Prostate gland (tissue), 2 donors: ENCODE measurements at regions not wholly inside any gene's neighbourhood (a gene's known extent, or its start where the extent isn't known, plus 50 kb on each side); places are given as distances from the start of the nearest gene placed in this dataset.

ENCODE experiments used
- DNase-seq: peaks from one replicate; pipeline ENCODE4 v3.0.0-alpha.2; 2019; ENCODE audit warnings: low spot score
- H3K27ac ChIP-seq, 2 donors: fragments of 200-600 bp; sonication (generic); 2 replicates each; pipeline ENCODE4 v1.5.1; 2017 to 2019
- H3K27me3 ChIP-seq: fragments of 200-600 bp; sonication (generic); replicated peaks from 2 replicates; pipeline ENCODE4 v1.5.1; 2019; ENCODE audit not compliant: insufficient read depth
- H3K36me3 ChIP-seq, 2 donors: fragments of 200-600 bp; sonication (generic); 1 replicate in 1 of 2; 2 replicates in 1 of 2; pipeline versions ENCODE4 v1.5.1 to v1.8.1; 2017 to 2019
- H3K4me1 ChIP-seq: fragments of 200-600 bp; sonication (generic); replicated peaks from 2 replicates; pipeline ENCODE4 v1.5.1; 2019
- H3K4me3 ChIP-seq, 2 donors: fragments of 200-600 bp; sonication (generic); 2 replicates each; pipeline ENCODE4 v1.5.1; 2017 to 2019
- H3K9me3 ChIP-seq: fragments of 200-600 bp; sonication (generic); 2 replicates; pipeline ENCODE4 v1.5.1; 2017
- POLR2A ChIP-seq: fragments of 450-650 bp; IDR thresholded peaks from one replicate; pipeline ENCODE4 v1.6.1; 2016; ENCODE audit warnings: antibody characterized with exemption, mild to moderate bottlenecking
- POLR2AphosphoS5 ChIP-seq: sonication (generic); formaldehyde crosslinking; IDR thresholded peaks from one replicate; pipeline ENCODE4 v1.6.1; 2017; ENCODE audit warnings: antibody characterized with exemption
- WGBS: methylation state at CpG from one replicate; pipeline ENCODE4 v1.1.5; 2018; 5-methylcytosine and 5-hydroxymethylcytosine counted together
- intact Hi-C: fragments of 100-400 bp; cut with DNase I; formaldehyde crosslinking; loops from one replicate; pipeline ENCODE4 v1.14.2; 2022
- TF ChIP-seq, protein P1 (sequence below), 4 experiments: fragments of 200-600 bp in 2 of 4; fragments of 450-650 bp in 2 of 4; sonication (generic) in 2 of 4; IDR thresholded peaks; 1 replicate in 3 of 4; 2 replicates in 1 of 4; pipeline ENCODE4 v1.5.1; 2016 to 2019; ENCODE audit warnings: antibody characterized with exemption in 4 of 4, mild to moderate bottlenecking in 2 of 4, moderate library complexity in 2 of 4

DNA sequence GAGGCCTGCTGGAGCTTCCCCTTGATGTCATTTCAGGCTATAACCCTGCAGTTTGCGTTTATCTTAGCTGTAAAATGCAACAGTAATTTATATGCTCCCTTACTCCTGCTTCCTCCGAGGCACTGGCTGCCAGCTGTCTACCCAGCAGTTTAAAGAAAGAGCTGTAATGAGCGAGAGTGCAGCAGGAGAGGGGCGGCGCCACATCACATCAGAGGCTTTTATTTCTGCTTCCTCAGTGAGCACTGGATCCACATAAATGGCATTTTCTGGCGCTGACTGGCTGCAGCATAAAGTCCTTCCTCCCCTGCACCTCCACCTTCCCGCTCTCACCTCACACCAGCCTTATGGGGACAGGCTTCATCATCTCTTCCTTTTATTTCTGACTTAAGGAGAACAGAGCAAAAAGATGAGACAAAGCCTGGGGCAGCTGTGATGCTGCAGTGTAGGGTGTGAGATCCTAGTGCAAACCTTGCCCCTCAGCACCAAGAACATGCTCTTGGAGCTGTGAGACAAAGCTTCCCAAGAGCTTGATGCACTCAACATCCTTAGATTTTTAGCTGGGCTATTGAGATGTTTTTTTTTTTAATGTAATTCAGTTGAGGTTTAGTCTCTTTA, 829.6 kb upstream of the ZNF608 start:
- Histone ChIP-seq H3K4me3 (no peak overlapping the region), H3K4me1 (no peaks in the 10 kb centered on the region), H3K27me3 (no peaks in the 10 kb centered on the region), H3K36me3 (no peaks in the 10 kb centered on the region), H3K27ac (no peak overlapping the region), H3K9me3 (no peaks in the 10 kb centered on the region)
- intact Hi-C loops = no loop called here
- TF ChIP-seq POLR2A (no peak), POLR2AphosphoS5 (no peak)
- TF ChIP-seq, protein P1, sequence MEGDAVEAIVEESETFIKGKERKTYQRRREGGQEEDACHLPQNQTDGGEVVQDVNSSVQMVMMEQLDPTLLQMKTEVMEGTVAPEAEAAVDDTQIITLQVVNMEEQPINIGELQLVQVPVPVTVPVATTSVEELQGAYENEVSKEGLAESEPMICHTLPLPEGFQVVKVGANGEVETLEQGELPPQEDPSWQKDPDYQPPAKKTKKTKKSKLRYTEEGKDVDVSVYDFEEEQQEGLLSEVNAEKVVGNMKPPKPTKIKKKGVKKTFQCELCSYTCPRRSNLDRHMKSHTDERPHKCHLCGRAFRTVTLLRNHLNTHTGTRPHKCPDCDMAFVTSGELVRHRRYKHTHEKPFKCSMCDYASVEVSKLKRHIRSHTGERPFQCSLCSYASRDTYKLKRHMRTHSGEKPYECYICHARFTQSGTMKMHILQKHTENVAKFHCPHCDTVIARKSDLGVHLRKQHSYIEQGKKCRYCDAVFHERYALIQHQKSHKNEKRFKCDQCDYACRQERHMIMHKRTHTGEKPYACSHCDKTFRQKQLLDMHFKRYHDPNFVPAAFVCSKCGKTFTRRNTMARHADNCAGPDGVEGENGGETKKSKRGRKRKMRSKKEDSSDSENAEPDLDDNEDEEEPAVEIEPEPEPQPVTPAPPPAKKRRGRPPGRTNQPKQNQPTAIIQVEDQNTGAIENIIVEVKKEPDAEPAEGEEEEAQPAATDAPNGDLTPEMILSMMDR (IDR thresholded peaks at IDR 0.05) = no peak
- no peak for DNase-seq
- 27% methylated on average over 7 of the region's 7 CpGs for WGBS

DNA sequence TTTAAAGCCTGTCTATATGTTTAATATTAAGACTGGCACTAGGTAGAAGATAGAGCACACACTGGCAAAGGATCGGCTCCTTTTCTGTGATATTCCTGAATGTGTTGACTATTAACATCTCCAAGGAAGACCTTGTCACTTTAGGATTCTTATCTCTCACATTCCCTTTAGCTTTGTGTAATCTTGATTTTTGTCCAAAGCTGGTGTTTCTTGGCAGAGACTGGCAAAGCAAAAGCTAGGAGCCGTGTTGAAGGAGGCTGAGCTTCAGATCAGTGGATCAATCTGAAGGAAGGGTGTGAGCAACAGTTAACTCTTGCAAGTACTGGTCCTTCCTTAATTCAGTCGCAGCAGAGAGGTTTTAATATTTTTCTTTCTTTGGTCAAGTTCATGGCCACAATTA, 830.4 kb upstream of the ZNF608 start:
- Histone ChIP-seq H3K27ac (no peak overlapping the region), H3K36me3 (no peaks in the 10 kb centered on the region), H3K4me3 (no peak overlapping the region), H3K9me3 (no peaks in the 10 kb centered on the region), H3K27me3 (no peaks in the 10 kb centered on the region), H3K4me1 (no peaks in the 10 kb centered on the region)
- intact Hi-C loops = no loop called here
- TF ChIP-seq, protein P1 (IDR thresholded peaks at IDR 0.05) = no peak
- no peak for TF ChIP-seq POLR2AphosphoS5
- TF ChIP-seq POLR2A = no peak
- WGBS = 32% methylated on average over 3 of the region's 3 CpGs
- no peak for DNase-seq

- no peak for DNase-seq
- Histone ChIP-seq H3K27ac (no peak overlapping the region), H3K9me3 (no peaks in the 10 kb centered on the region), H3K27me3 (no peaks in the 10 kb centered on the region), H3K36me3 (no peaks in the 10 kb centered on the region), H3K4me1 (no peaks in the 10 kb centered on the region), H3K4me3 (no peak overlapping the region)
- no peak for TF ChIP-seq POLR2AphosphoS5
- TF ChIP-seq, protein P1 (IDR thresholded peaks at IDR 0.05) = no peak
- no peak for TF ChIP-seq POLR2A
- WGBS = 96% methylated on average over 1 of the region's 1 CpG
- intact Hi-C loops = no loop called here
These were observed 832.1 kb upstream of the ZNF608 start for GRCh38 chr5:125578551-125578950.

DNA sequence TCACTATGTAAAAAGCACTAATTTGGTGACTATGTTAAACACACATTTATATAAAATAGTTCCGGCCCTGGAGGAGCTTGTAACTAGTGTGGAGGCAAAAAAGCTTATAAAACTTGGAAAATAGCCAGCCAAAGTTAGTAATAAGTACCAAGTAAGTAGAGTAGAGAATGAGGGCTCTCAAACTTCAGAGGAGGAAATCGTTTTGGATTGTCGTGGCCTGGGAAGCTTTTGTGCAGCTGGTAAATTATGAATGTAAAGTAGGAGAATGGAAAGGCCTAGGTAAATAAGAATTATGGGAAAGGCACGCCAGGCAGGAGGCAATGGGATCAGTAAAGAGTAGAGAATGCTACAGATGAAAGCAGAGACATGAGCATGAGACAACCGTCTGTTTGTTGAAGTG, 832.7 kb upstream of the ZNF608 start:
- DNase-seq = no peak
- 56% methylated on average over 5 of the region's 5 CpGs for WGBS
- Histone ChIP-seq H3K9me3 (no peaks in the 10 kb centered on the region), H3K4me3 (no peak overlapping the region), H3K4me1 (no peaks in the 10 kb centered on the region), H3K27me3 (no peaks in the 10 kb centered on the region), H3K36me3 (no peaks in the 10 kb centered on the region), H3K27ac (no peak overlapping the region)
- intact Hi-C loops = no loop called here
- TF ChIP-seq, protein P1 (IDR thresholded peaks at IDR 0.05) = no peak
- TF ChIP-seq POLR2A (no peak), POLR2AphosphoS5 (no peak)

GRCh38 chr5:125581311-125581710, 834.9 kb upstream of the ZNF608 start:
- no peaks in the 10 kb centered on the region for H3K4me1 ChIP-seq
- intact Hi-C loops = loop anchor here (5.0 kb wide), 1 partner anchor 94 kb away; no protein-coding TSS in a partner anchor
- TF ChIP-seq POLR2A (no peak), POLR2AphosphoS5 (no peak)
- TF ChIP-seq, protein P1 (IDR thresholded peaks at IDR 0.05) = no peak
- H3K27ac ChIP-seq = no peak overlapping the region
- DNase-seq = no peak
- no peak overlapping the region for H3K4me3 ChIP-seq
- no peaks in the 10 kb centered on the region for H3K27me3 ChIP-seq
- H3K36me3 ChIP-seq = no peaks in the 10 kb centered on the region
- no peaks in the 10 kb centered on the region for H3K9me3 ChIP-seq
